Left ventricle myocardium inferior (tissue), 1 donor: ENCODE measurements at regions not wholly inside any gene's neighbourhood (a gene's known extent, or its start where the extent isn't known, plus 50 kb on each side); places are given as distances from the start of the nearest gene placed in this dataset.
"Not testable (repeated sequence)": the region's sequence is repeated elsewhere in the genome, so short reads cannot be mapped to it uniquely, and the experiment has no call there.

Source experiments
- DNase-seq: peaks from one replicate; pipeline ENCODE4 v3.0.0-alpha.2; 2020
- H3K27ac ChIP-seq: fragments of 200-600 bp; replicated peaks from 2 replicates; pipeline ENCODE4 v1.8.0; 2021
- H3K27me3 ChIP-seq: fragments of 200-600 bp; 2 replicates; pipeline ENCODE4 v1.8.0; 2021; ENCODE audit warnings: low read depth
- H3K36me3 ChIP-seq: fragments of 200-600 bp; 2 replicates; pipeline ENCODE4 v1.8.0; 2021
- H3K4me1 ChIP-seq: fragments of 200-600 bp; 2 replicates; pipeline ENCODE4 v1.8.0; 2021
- H3K4me3 ChIP-seq: fragments of 200-600 bp; 2 replicates; pipeline ENCODE4 v1.8.0; 2021; ENCODE audit warnings: mild to moderate bottlenecking, moderate library complexity
- H3K9me3 ChIP-seq: fragments of 200-600 bp; replicated peaks from 2 replicates; pipeline ENCODE4 v1.8.0; 2021
- intact Hi-C: fragments of 100-400 bp; cut with micrococcal nuclease; formaldehyde crosslinking; loops from one replicate; pipeline ENCODE4 v1.11.0; 2022
- TF ChIP-seq, protein P1 (sequence below): fragments of 200-600 bp; IDR thresholded peaks from 2 replicates; pipeline ENCODE4 v1.8.0; 2021; ENCODE audit warnings: antibody characterized with exemption, mild to moderate bottlenecking, borderline replicate concordance
- donor health status: DM: no; HTN: yes; CAD: no; lungs with severe emphysema.

DNA sequence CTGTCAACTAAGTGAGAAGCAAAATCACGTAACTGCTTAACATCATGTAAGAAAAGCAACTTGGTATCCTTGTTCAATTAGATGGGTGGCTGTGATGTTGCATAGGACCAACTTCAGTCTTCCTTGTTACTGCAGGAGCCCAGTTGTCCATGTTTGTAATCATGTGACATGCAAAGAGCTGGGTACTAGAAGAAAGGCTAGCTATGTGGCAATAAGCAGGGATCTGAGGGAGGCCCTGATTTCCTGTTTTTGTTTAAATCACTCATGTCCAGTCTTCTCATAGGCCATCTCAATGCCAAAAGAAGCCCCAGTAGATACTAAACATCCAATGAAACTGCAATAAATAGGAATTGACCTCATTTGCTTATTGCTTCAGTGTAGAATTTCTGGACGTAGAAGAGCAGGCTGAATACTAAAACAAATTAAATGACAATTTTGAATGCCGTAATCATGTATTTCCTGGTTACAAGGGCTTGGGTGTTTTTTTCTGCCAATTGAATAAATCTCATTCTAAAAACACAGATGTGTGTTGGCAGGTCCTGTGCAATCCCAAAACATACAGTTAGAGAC, 140.8 kb upstream of the ARHGAP20 start:
- Histone ChIP-seq H3K9me3 (peaks cover 8% of the 10 kb centered on the region), H3K27ac (no peak overlapping the region), H3K27me3 (peaks cover 18% of the 10 kb centered on the region), H3K4me3 (no peak overlapping the region), H3K4me1 (peaks cover 4% of the 10 kb centered on the region), H3K36me3 (no peaks in the 10 kb centered on the region)
- TF ChIP-seq, protein P1, sequence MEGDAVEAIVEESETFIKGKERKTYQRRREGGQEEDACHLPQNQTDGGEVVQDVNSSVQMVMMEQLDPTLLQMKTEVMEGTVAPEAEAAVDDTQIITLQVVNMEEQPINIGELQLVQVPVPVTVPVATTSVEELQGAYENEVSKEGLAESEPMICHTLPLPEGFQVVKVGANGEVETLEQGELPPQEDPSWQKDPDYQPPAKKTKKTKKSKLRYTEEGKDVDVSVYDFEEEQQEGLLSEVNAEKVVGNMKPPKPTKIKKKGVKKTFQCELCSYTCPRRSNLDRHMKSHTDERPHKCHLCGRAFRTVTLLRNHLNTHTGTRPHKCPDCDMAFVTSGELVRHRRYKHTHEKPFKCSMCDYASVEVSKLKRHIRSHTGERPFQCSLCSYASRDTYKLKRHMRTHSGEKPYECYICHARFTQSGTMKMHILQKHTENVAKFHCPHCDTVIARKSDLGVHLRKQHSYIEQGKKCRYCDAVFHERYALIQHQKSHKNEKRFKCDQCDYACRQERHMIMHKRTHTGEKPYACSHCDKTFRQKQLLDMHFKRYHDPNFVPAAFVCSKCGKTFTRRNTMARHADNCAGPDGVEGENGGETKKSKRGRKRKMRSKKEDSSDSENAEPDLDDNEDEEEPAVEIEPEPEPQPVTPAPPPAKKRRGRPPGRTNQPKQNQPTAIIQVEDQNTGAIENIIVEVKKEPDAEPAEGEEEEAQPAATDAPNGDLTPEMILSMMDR: no peak
- DNase-seq: no peak
- intact Hi-C loops: no loop called here

DNA sequence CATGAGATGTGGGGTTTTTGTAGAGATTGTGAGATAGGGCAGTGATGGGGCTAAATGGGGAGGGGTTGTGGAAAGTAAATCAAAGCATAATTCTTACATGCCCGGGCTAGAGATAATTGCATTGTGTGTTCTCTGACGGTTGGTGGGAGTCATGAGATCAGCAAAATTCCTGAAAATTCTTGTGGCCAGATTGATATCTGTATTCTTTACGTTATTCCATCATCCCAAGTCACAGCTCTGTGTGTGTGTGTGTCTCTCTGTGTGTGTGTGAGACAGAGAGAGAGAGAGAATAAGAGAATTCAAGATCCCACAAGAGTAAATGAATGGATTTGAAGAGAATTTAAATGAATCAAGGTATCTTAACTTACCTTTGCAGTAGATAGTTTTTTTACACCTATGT, 138.6 kb upstream of the ARHGAP20 start:
- Histone ChIP-seq H3K9me3 (peaks cover 10% of the 10 kb centered on the region), H3K27me3 (peaks cover 10% of the 10 kb centered on the region), H3K4me1 (no peaks in the 10 kb centered on the region), H3K27ac (no peak overlapping the region), H3K36me3 (no peaks in the 10 kb centered on the region), H3K4me3 (no peak overlapping the region)
- intact Hi-C loops: no loop called here
- DNase-seq: no peak
- TF ChIP-seq, protein P1: no peak

DNA sequence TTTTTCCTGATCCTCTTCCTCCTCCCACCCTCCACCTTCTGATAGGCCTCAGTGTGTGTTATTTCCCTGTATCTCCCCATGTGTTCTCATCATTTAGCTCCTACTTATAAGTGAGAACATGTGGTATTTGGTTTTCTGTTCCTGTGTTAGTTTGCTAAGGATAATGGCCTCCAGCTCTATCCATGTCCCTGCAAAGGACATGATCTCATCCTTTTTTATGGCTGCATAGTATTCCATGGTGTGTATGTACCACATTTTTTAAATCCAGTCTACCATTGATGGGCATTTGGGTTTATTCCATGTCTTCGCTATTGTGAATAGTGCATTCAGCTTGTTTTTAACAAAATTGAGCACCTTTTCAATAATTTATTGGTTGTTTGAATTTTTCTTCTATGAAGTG, 130.8 kb upstream of the ARHGAP20 start:
- H3K4me3 ChIP-seq, DNase-seq, H3K4me1 ChIP-seq, H3K27ac ChIP-seq, H3K27me3 ChIP-seq, H3K36me3 ChIP-seq, intact Hi-C loops: not testable (repeated sequence)
- peaks cover 14% of the 10 kb centered on the region for H3K9me3 ChIP-seq

DNA sequence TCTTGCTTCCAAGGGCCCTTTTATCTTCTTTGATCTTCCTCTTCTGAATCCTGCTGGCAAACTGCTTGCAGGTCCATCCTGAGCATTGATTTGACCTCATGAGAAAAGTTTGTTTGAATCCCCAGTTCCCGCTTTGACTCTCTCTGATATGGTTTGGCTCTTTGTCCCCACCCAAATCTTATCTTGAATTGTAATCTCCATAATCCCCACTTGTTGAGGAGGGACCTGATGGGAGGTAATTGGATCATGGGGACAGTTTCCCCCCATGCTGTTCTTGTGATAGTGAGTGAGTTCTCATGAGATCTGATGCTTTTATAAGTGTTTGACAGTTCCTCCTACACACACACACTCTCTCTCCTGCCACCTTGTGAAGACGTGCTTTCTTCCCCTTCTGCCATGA, 126.6 kb upstream of the ARHGAP20 start:
- Histone ChIP-seq H3K36me3 (no peaks in the 10 kb centered on the region), H3K27me3 (no peaks in the 10 kb centered on the region), H3K4me1 (no peaks in the 10 kb centered on the region), H3K4me3 (no peak overlapping the region), H3K9me3 (peaks cover 11% of the 10 kb centered on the region), H3K27ac (no peak overlapping the region)
- TF ChIP-seq, protein P1: no peak
- intact Hi-C loops: no loop called here
- no peak for DNase-seq

DNA sequence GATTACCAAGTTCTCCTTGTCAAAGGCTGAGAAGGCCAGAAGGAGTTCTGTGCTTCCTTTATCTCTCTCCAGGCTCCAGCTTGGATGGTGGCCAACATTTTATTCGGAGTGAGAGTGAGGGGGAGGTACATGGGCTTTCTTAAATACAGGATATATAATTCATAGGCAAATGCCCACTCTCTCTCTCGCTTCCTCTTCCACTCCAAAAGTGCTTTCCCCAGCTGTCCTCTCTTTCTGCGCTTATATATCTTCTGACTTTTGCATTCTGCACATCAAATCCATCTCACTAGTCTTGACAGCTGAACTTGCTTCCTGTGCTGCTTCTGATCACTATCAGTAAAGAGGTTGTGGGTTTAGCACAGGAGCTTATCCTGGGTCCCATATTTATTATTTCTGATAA, 125.4 kb upstream of the ARHGAP20 start:
- DNase-seq: no peak
- Histone ChIP-seq H3K9me3 (peaks cover 6% of the 10 kb centered on the region), H3K36me3 (no peaks in the 10 kb centered on the region), H3K27me3 (no peaks in the 10 kb centered on the region), H3K4me1 (no peaks in the 10 kb centered on the region), H3K27ac (no peak overlapping the region), H3K4me3 (no peak overlapping the region)
- intact Hi-C loops: no loop called here
- TF ChIP-seq, protein P1: no peak

DNA sequence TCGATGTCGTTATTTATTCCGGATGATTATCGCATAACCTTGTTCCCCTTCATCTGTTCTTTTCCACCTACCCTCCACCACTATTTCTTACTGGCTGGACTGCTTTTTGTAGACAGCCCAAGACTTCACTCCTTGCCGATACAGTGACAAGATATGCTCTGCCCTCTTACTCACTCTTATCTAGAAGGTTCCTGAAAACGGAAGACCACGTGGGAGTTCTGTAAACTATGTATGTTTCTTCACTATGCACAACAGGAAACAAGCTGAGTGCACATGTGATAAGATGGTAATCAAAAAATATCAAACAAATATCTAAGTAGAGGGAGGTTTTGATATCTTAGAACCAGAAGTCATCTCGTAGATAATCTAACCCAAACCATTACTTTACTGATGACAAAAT, 122.9 kb upstream of the ARHGAP20 start:
- H3K9me3 ChIP-seq: no peaks in the 10 kb centered on the region
- no peaks in the 10 kb centered on the region for H3K27me3 ChIP-seq
- H3K4me1 ChIP-seq: no peaks in the 10 kb centered on the region
- TF ChIP-seq, protein P1: no peak
- no peak for DNase-seq
- intact Hi-C loops: no loop called here
- H3K27ac ChIP-seq: no peak overlapping the region
- no peak overlapping the region for H3K4me3 ChIP-seq
- no peaks in the 10 kb centered on the region for H3K36me3 ChIP-seq
